ENCODE measurements at regions not wholly inside any gene's neighbourhood (a gene's known extent, or its start where the extent isn't known, plus 50 kb on each side); places are given as distances from the start of the nearest gene placed in this dataset.

DNA sequence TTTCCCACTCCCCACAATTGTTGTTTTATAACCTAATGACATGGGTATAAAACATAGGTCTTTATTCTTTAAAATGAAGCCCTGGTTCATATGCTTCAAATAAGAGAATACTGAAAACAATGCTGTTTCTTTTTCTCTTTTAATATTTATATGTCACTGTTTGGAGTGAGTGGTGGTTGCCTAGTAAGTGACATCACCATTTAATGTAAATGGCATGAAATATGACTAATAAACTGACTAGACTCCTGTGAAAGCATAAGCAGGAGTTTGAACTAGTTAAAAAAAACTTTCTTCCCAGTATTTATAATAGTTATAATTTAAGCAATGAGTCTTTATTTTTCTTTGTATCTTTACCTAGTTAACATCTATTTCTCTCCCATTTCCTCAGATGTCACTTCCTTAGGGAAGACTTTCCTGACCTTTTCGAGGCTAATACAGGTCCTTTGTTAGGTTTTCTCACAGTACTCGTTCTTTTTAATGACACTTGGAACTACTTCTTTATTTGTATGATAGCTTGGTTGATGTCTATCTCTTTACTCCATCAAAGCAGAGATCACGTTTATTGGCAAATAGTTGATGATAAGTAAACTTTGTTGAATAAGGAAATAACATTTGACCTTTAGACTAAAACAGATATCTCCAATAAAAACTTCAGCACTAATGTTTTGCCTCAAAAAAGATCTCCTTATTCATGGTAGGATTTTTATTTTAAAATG is 105.4 kb upstream of the PDC start:
- TF ChIP-seq, protein P1, sequence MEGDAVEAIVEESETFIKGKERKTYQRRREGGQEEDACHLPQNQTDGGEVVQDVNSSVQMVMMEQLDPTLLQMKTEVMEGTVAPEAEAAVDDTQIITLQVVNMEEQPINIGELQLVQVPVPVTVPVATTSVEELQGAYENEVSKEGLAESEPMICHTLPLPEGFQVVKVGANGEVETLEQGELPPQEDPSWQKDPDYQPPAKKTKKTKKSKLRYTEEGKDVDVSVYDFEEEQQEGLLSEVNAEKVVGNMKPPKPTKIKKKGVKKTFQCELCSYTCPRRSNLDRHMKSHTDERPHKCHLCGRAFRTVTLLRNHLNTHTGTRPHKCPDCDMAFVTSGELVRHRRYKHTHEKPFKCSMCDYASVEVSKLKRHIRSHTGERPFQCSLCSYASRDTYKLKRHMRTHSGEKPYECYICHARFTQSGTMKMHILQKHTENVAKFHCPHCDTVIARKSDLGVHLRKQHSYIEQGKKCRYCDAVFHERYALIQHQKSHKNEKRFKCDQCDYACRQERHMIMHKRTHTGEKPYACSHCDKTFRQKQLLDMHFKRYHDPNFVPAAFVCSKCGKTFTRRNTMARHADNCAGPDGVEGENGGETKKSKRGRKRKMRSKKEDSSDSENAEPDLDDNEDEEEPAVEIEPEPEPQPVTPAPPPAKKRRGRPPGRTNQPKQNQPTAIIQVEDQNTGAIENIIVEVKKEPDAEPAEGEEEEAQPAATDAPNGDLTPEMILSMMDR (conservative IDR thresholded peaks at IDR 0.05; ENCODE audit: low read length) = no peak
- no peak for TF ChIP-seq EZH2phosphoT487 (IDR thresholded peaks at IDR 0.05; ENCODE audit: borderline replicate concordance, low read depth, low read length)

All from OCI-LY7 (cell line).